HepG2 (cell line): ENCODE measurements at regions not wholly inside any gene's neighbourhood (a gene's known extent, or its start where the extent isn't known, plus 50 kb on each side); places are given as distances from the start of the nearest gene placed in this dataset.

Experiments
- ATAC-seq: fragments of 200-7000 bp; cut with Tn5 transposase; 3 replicates; pipeline ENCODE4 v1.9.1; 2020; ENCODE audit warnings: mild to moderate bottlenecking, moderate library complexity
- BruUV-seq: library from RNA; stranded (reverse); fragments of 400-500 nt; replicated peaks from 2 replicates; lab custom pipeline; 2021; lab: Mats Ljungman, UMichigan
- CTCF ChIA-PET: fragments of 300-600 bp; formaldehyde crosslinking; extraction: SDS; loops from one replicate; lab custom pipeline; 2021; ENCODE audit warnings: low total read pairs, inconsistent platforms, low intra/inter-chr PET ratio; lab: Yijun Ruan, JAX
- POLR2A ChIA-PET: fragments of 350-600 bp; sonication (Branson Sonifier 250); formaldehyde crosslinking; loops from one replicate; lab custom pipeline; 2020; ENCODE audit warnings: antibody characterized with exemption, inconsistent platforms; lab: Yijun Ruan, JAX
- DNase-seq: peaks from one replicate; pipeline ENCODE4 v3.0.0-alpha.2; 2015; ENCODE audit warnings: low spot score
- FAIRE-seq: peaks from 3 replicates; lab custom pipeline; 2011; peaks lifted over from hg19 to GRCh38; lab: Jason Lieb, UNC
- H2AFZ ChIP-seq: one replicate; pipeline ENCODE4 v1.6.1; 2011; ENCODE audit warnings: low read length, inconsistent platforms
- H3K27ac ChIP-seq: fragments of 300-600 bp; 3 replicates; pipeline ENCODE4 v1.8.0; 2011; ENCODE audit warnings: mixed run types, mild to moderate bottlenecking, mixed read lengths, low read length, inconsistent platforms; ENCODE audit not compliant: insufficient read depth; ENCODE audit errors: extremely low read length
- H3K27me3 ChIP-seq, 2 experiments: fragments of 200-600 bp in 1 of 2; 2 replicates in 1 of 2; 3 replicates in 1 of 2; pipeline versions ENCODE4 v1.6.0 to v1.8.0; 2011; ENCODE audit warnings: low read length in 2 of 2, mild to moderate bottlenecking in 2 of 2, moderate library complexity in 2 of 2, inconsistent platforms in 1 of 2; ENCODE audit not compliant: insufficient read depth in 2 of 2, control insufficient read depth in 1 of 2
- H3K36me3 ChIP-seq, 2 experiments: fragments of 200-600 bp in 1 of 2; replicated peaks in 1 of 2; 2 replicates in 1 of 2; 3 replicates in 1 of 2; pipeline versions ENCODE4 v1.5.1 to v1.8.0; 2011; ENCODE audit warnings: low read length in 2 of 2, inconsistent platforms in 1 of 2; ENCODE audit not compliant: insufficient read depth in 2 of 2, control insufficient read depth in 1 of 2
- H3K4me1 ChIP-seq: 2 replicates; pipeline ENCODE4 v1.5.1; 2012; ENCODE audit warnings: low read length, inconsistent platforms; ENCODE audit not compliant: insufficient read depth
- H3K4me2 ChIP-seq: 2 replicates; pipeline ENCODE4 v1.6.0; 2011; ENCODE audit warnings: low read depth, low read length, inconsistent platforms
- H3K4me3 ChIP-seq, 3 experiments: fragments of 200-600 bp in 1 of 3; sonication (generic), shearing (Covaris generic) in 1 of 3; replicated peaks in 1 of 3; 2 replicates each; pipeline ENCODE4 v1.5.1; 2011 to 2016; ENCODE audit warnings: low read length in 3 of 3, inconsistent platforms in 2 of 3, low read depth in 2 of 3, mild to moderate bottlenecking in 2 of 3, control low read depth in 1 of 3, mixed read lengths in 1 of 3; ENCODE audit not compliant: insufficient read depth in 1 of 3
- H3K79me2 ChIP-seq: one replicate; pipeline ENCODE4 v1.6.1; 2011; ENCODE audit warnings: low read length, inconsistent platforms; ENCODE audit not compliant: insufficient read depth
- H3K9ac ChIP-seq: 2 replicates; pipeline ENCODE4 v1.6.0; 2011; ENCODE audit warnings: mild to moderate bottlenecking, low read depth, low read length, inconsistent platforms; ENCODE audit not compliant: insufficient read depth
- H3K9me3 ChIP-seq: 2 replicates; pipeline ENCODE4 v1.5.1; 2012; ENCODE audit warnings: mild to moderate bottlenecking, low read length
- H4K20me1 ChIP-seq: 2 replicates; pipeline ENCODE4 v1.6.0; 2011; ENCODE audit warnings: inconsistent platforms, mild to moderate bottlenecking, low read length, moderate library complexity; ENCODE audit not compliant: insufficient read depth
- AKAP8 ChIP-seq: sonication (generic); formaldehyde crosslinking; IDR thresholded peaks from 2 replicates; pipeline ENCODE4 v1.5.1; 2020; ENCODE audit warnings: mild to moderate bottlenecking, missing genetic modification reagents
- ETV6 ChIP-seq: sonication (generic); formaldehyde crosslinking; conservative IDR thresholded peaks from 2 replicates; pipeline ENCODE4 v1.4.0; 2020; ENCODE audit warnings: missing genetic modification reagents
- HNRNPH1 ChIP-seq: fragments of 200-400 bp; formaldehyde crosslinking; optimal IDR thresholded peaks from 2 replicates; pipeline ENCODE3; 2017; ENCODE audit warnings: mild to moderate bottlenecking, low read depth, low read length
- HNRNPUL1 ChIP-seq: fragments of 200-400 bp; formaldehyde crosslinking; IDR thresholded peaks from 2 replicates; pipeline ENCODE4 v1.6.1; 2017; ENCODE audit warnings: low read depth, mild to moderate bottlenecking, low read length, moderate library complexity
- KDM2A ChIP-seq: sonication (generic); formaldehyde crosslinking; IDR thresholded peaks from 2 replicates; pipeline ENCODE4 v1.4.0; 2020; ENCODE audit warnings: low read depth, missing genetic modification reagents, borderline replicate concordance
- KDM6A ChIP-seq: IDR thresholded peaks from 2 replicates; pipeline ENCODE4 v1.6.1; 2016; ENCODE audit warnings: low read depth
- RAD51 ChIP-seq: fragments of 450-650 bp; IDR thresholded peaks from 2 replicates; pipeline ENCODE4 v1.6.1; 2016; ENCODE audit warnings: borderline replicate concordance
- TGIF2 ChIP-seq: IDR thresholded peaks from 2 replicates; pipeline ENCODE4 v1.6.1; 2016; ENCODE audit warnings: control low read depth, missing compliant biosample characterization
- ZMYM3 ChIP-seq: sonication (generic); formaldehyde crosslinking; IDR thresholded peaks from 2 replicates; pipeline ENCODE4 v1.5.1; 2020; ENCODE audit warnings: mild to moderate bottlenecking, missing genetic modification reagents
- ZNF224 ChIP-seq: sonication (generic); formaldehyde crosslinking; IDR thresholded peaks from 2 replicates; pipeline ENCODE4 v1.5.0; 2020; ENCODE audit warnings: mild to moderate bottlenecking, missing genetic modification reagents
- ZNF569 ChIP-seq: sonication (generic); formaldehyde crosslinking; IDR thresholded peaks from 2 replicates; pipeline ENCODE4 v1.5.0; 2020; ENCODE audit warnings: mild to moderate bottlenecking, missing genetic modification reagents, moderate library complexity, borderline replicate concordance
- ZNF713 ChIP-seq: sonication (generic); formaldehyde crosslinking; IDR thresholded peaks from 2 replicates; pipeline ENCODE4 v1.4.0; 2020; ENCODE audit warnings: mild to moderate bottlenecking, missing genetic modification reagents
- WGBS: methylation state at CpG from one replicate; pipeline ENCODE4 v1.1.6; 2017; ENCODE audit warnings: low lambda C conversion rate; 5-methylcytosine and 5-hydroxymethylcytosine counted together
- in situ Hi-C: cut with HindIII; loops from 2 replicates; pipeline ENCODE4 v1.10.0; 2017; ENCODE audit warnings: low pct_unique_long_range_greater_than_20kb; ENCODE audit not compliant: extremely low pct_ligation_motif_present
- intact Hi-C: fragments of 100-400 bp; cut with micrococcal nuclease; formaldehyde crosslinking; loops from one replicate; pipeline ENCODE4 v1.10.0; 2022; ENCODE audit not compliant: unreplicated experiment
- TF ChIP-seq, protein P1 (sequence below): sonication (generic); formaldehyde crosslinking; IDR thresholded peaks from 2 replicates; pipeline ENCODE4 v1.5.0; 2020; ENCODE audit warnings: missing genetic modification reagents
- TF ChIP-seq, protein P2 (sequence below): sonication (generic); formaldehyde crosslinking; conservative IDR thresholded peaks from 2 replicates; pipeline ENCODE4 v1.4.0; 2020; ENCODE audit warnings: missing genetic modification reagents

DNA sequence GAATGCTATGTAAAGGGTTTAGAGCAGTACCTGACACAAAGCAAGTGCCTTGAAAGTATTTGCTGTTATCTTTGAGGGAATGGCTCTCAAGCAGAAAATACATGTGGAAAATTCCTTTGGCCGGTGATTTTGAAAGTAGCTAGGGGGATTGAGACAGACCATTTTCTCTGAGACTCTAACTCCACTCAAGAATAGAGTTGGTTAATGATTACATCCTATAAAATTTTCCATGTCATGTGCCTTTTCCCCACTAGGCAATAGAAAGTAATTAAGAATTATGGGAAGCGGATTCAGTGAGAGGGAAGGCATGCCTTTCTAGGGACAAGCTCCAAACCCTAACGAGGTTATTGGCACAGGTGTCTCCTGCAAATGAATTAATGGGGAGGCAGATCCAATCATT lies 276.0 kb downstream of the GPATCH2 start:
- Histone ChIP-seq H3K36me3 (no peaks in the 10 kb centered on the region), H4K20me1 (no peaks in the 10 kb centered on the region), H3K9ac (no peak overlapping the region), H3K9me3 (no peaks in the 10 kb centered on the region), H3K27ac (no peak overlapping the region), H2AFZ (no peak overlapping the region), H3K4me2 (no peak overlapping the region), H3K4me1 (no peaks in the 10 kb centered on the region), H3K79me2 (no peaks in the 10 kb centered on the region), H3K4me3 (no peak overlapping the region), H3K27me3 (no peaks in the 10 kb centered on the region)
- ChIA-PET POLR2A (no interaction called here), CTCF (no interaction called here)
- FAIRE-seq (no peak), DNase-seq (no peak), ATAC-seq (no peak)
- BruUV-seq = no TSS peak
- intact Hi-C loops (no loop called here), in situ Hi-C loops (no loop called here)
- TF ChIP-seq, protein P1, sequence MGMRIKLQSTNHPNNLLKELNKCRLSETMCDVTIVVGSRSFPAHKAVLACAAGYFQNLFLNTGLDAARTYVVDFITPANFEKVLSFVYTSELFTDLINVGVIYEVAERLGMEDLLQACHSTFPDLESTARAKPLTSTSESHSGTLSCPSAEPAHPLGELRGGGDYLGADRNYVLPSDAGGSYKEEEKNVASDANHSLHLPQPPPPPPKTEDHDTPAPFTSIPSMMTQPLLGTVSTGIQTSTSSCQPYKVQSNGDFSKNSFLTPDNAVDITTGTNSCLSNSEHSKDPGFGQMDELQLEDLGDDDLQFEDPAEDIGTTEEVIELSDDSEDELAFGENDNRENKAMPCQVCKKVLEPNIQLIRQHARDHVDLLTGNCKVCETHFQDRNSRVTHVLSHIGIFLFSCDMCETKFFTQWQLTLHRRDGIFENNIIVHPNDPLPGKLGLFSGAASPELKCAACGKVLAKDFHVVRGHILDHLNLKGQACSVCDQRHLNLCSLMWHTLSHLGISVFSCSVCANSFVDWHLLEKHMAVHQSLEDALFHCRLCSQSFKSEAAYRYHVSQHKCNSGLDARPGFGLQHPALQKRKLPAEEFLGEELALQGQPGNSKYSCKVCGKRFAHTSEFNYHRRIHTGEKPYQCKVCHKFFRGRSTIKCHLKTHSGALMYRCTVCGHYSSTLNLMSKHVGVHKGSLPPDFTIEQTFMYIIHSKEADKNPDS = no peak
- no peak for TF ChIP-seq RAD51
- no peak for TF ChIP-seq ZNF569 (CRISPR knock-in tag)
- no peak for TF ChIP-seq HNRNPUL1
- no peak for TF ChIP-seq TGIF2
- no peak for TF ChIP-seq KDM2A (CRISPR knock-in tag)
- TF ChIP-seq HNRNPH1 = no peak
- TF ChIP-seq, protein P2, sequence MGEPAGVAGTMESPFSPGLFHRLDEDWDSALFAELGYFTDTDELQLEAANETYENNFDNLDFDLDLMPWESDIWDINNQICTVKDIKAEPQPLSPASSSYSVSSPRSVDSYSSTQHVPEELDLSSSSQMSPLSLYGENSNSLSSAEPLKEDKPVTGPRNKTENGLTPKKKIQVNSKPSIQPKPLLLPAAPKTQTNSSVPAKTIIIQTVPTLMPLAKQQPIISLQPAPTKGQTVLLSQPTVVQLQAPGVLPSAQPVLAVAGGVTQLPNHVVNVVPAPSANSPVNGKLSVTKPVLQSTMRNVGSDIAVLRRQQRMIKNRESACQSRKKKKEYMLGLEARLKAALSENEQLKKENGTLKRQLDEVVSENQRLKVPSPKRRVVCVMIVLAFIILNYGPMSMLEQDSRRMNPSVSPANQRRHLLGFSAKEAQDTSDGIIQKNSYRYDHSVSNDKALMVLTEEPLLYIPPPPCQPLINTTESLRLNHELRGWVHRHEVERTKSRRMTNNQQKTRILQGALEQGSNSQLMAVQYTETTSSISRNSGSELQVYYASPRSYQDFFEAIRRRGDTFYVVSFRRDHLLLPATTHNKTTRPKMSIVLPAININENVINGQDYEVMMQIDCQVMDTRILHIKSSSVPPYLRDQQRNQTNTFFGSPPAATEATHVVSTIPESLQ (CRISPR knock-in tag) = no peak
- TF ChIP-seq ETV6 (CRISPR knock-in tag) = no peak
- TF ChIP-seq AKAP8 = no peak
- no peak for TF ChIP-seq ZNF713
- no peak for TF ChIP-seq ZMYM3
- no peak for TF ChIP-seq KDM6A (CRISPR knock-in tag)
- no peak for TF ChIP-seq ZNF224 (CRISPR knock-in tag)
- 9% methylated on average over 3 of the region's 3 CpGs for WGBS
